HG02981 (cell line): ENCODE measurements at regions not wholly inside any gene's neighbourhood (a gene's known extent, or its start where the extent isn't known, plus 50 kb on each side); places are given as distances from the start of the nearest gene placed in this dataset.

Experiments
- ATAC-seq: cut with Tn5 transposase; IDR thresholded peaks from one replicate; pipeline ENCODE4 v1.9.1; 2021; ENCODE audit warnings: mild to moderate bottlenecking, moderate library complexity; ENCODE audit not compliant: unreplicated experiment

DNA sequence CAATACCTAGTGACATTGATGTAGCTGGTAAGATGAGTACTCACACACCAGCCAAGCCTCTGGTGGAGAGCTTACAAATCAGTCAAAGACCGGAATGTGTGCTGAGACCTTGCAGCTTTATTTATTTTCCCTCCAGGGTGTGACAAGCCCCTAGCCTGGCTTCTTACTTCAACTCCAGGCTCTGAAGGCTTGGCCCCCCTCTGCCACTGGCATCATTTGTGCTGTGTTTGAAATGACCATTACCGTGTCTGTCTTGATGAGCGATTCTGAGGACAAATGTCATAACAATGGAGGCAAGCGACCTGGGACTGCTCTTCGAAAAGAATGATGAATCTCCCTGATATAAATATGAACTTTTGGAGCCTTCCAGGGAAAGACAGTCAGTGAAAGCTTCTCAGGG lies 749.9 kb upstream of the HS6ST1 start:
- ATAC-seq = no peak

DNA sequence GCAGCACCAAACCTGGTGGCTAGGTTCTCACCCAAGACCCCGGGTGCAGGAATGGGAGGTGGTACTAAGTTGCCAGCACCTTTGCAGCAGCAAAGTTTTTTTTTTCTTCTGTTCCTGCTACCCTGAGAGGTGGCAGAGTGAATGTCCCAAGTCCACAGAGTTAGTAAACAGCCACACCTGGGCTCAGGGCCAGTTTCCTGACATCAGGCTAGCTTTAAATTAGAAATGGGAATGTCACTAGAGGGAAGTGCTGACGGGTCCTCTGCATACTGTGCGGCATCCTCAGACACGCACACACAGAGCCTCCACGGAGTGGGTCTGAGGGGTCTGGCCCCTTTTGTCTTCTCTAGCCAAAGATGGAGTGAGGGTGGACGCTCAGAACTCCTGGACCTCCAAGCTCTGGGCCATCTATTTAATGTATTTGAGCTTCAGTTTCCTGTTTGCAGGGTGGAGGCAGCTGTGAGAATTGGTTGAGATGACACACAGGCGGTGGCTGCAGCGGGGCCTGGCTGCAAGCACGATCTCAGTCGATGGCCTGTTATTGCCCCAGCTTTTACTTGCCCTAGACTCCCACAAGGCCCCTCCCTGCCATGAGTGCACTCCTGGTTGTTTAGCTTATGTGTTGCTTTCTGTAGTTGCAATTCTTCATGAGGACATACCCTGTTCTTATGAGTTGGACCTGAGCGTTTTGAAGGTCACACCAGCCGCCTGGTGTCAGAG lies 751.4 kb upstream of the HS6ST1 start:
- no peak for ATAC-seq

DNA sequence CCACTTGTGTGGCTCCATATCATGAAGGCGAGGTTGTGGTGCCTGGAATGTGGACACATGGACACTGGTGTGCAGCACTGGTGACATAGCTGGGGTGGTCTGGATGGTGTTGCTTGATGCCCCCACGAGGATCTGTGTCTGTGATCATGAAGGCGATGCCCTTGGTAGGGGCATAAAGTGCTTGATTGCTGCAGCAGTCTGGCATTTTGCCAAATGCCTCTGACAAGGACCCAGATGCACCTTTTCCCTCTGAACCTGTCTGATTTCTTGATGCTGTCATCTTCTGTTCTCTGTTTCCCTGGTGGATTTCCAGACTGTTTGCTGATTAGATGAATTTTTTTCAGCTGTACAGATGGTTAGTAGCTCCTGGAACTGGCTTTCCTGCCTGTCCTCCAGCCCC lies 752.0 kb upstream of the HS6ST1 start:
- ATAC-seq = no peak

DNA sequence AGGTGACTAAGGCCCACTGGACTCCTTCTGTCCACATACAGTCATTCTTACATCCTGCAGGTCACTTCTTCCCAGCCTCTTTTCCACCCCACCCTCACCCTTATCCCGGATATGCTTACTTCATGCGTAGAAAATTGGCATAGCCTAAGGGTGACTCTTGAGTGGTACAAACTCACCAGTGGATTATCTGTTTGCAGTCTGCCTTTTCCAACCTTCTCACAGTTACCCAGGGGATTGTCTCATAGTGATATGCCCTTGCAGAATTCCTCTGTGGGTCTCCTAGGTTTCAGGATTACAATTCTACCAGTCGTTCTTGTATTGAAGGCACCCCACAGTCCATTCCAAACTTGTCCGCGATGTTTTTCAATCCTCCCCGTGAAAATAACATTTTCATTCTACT lies 752.9 kb upstream of the HS6ST1 start:
- ATAC-seq = no peak

DNA sequence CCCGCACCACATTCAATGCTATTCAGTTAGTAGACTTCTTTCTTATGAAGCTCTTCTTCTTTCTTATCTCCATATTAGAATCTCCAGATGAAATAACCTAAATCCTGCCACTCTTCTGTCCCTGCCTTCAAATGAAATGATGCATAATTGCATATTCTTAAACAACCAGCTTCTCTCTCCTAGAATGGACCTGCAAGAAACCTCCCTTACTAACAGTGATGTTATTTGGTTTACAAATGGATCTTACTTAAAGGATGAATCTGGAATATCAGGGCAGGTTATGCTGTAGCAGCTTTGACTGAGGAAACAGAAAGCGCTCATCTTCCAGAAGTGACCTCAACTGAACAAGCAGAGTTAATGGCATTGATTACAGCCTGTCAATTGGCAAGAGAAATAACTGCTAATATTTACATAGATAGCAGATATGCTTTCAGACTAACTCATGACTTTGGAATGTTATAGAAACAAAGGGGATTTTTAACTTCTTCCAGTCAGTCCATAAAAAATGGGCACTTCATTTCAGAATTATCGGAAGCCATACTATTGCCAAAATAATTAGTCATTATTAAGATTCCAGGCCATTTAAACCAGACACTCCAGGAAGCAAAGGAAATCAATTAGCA lies 755.7 kb upstream of the HS6ST1 start:
- ATAC-seq = no peak

DNA sequence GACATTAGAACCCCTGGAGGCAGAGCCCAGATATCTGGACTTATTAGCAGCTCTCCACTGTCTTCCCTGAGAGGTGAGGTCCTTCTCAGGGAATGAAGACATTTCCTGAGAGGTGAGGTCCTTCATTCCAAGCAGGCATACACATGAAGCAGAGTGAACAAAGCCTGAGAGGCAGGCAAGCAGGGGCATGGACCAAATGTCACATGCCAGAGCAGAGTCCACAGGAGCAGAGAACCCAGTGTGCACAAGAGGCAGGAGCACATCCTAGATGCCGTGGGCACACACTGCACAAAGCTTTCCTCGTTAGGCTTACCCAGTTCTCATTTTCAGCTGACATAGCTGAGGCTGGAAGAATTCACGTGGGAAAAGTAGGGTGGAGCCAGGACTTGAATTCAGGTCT lies 759.9 kb upstream of the HS6ST1 start:
- ATAC-seq = no peak

DNA sequence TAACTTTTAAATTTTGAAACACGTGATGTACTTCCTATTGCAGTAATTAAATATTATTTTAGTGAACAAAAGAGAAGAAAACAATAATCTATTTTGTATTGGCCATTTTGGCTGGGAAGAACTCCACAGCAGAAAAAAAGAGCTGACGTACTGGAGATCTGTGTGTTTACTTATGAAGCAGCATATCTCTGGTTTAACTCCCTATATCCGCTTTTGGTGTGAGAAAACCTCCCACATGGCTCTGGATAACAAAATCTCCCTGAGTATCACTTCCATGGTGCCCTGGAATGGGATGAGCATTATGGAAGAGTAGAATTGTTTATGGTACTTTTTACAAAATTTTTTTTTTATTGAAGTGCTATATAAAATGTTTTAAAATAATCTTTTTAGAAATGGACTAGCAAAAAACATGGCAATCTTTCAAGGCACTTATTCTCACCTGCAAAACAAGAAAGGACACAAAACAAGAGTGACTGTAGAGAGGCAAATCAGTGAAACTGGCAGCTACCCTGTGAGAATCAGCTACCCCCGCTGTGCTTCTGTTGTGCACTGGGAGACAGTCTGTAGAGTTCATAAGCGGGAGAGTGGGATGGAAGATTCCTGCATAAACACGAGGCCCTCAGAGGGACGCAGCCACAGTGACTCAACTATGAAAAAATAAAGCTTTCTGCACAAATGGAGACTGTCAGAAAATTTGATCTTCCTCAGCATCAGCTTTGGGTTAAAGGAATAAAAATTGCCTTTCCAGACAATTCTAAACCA lies 762.2 kb upstream of the HS6ST1 start:
- ATAC-seq = no peak

DNA sequence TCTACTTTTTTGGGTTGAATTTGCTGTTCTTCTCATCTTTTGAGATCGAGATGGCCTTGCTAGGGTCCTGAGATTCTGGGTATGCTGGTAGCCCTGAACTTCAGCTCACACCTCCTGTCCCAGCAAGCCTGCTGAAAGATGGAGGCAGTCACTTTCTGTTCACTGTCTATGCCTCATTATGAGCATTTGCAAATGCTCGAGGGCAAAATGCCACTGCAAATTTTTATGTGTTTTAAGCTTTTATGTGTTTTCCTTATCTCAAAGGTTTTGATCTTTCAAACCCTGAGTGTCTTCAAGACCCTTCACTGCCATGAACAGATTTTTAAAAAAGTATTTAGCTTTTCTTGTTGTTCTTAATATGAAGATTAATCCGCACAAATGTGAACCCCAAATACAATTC lies 766.7 kb upstream of the HS6ST1 start:
- no peak for ATAC-seq

DNA sequence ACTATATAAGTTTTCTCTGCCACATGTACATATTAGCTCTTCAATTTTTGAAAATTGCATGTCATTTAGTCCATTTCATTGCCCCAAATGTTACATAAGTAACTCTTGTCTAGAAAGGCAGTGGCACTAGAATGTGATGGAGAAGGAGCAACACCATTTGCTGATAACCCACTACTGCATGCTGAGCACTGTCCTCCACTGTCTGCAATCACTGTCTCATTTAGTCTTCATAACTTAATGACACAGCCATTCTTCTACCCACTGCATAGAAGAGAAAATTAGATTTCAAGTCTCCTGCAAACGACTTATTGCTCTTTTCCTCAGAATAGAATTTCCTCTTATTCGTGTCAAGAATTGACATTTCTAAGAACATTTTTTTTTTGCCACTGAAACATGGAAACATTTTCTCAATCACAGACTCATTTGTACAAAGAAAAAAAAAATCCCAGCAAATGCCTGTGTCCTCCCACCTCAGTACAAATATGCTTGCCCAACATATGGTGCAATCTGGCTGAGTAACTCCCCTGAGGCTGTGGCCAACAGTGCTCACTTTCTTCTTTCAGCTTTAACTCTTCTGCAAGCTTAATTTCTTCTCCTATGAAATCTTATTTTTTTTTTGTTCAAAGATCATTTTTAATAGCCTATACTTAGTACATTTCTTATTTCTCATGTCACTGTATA lies 768.6 kb upstream of the HS6ST1 start:
- ATAC-seq = no peak

DNA sequence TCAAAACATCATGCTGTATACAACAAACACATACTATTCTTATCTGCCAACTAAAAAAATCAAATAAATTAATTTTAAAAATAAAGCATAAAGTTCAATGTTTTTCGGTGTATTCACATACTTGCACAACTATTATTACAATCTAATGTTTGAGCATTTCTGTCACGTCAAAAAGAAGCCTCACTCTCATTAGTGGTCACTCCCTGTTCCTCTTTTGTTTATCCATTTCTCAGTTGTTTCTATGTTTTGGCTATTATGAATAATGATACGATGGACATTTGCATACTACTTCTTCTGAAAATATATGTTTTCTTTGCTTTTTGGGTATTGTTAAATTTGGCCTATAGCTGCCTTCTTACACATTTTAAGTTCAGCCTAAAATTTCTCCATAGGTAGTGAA lies 773.0 kb upstream of the HS6ST1 start:
- no peak for ATAC-seq

DNA sequence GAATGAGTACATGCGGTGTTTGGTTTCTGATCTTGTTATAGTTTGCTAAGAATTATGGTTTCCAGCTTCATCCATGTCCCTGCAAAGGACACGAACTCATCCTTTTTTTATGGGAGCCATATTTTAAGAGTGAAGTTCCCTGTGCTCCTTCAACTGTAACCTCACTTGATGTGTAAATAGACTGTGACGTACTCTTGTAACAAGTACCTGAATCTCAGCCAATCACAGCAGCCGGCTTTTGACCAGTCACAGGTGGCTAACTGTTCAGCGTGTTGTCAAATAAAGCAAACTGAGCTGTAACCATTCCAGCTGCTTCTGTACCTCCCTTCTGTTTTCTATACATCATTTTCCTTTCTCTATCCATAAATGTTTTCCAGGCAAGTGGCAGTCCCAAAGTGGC lies 774.3 kb upstream of the HS6ST1 start:
- ATAC-seq = no peak

DNA sequence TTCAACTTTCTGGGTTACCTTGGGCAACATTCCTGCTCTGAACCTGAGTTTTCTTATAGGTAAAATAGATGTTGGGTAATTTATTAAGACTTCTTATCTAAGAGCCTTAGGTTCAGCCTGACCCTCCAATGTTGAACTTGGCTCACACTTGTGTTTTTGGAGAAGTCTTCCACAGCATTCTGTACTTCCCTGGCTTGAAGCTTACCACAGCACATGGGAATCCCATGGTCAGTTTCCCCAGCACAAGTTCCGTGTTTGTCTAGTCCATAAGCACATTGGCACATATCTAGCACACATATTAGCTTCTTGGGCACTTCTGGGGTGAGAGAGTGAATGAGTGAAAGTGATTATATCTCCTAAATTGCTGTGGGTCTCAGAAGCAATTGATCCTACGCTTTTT lies 782.5 kb upstream of the HS6ST1 start:
- ATAC-seq = no peak

DNA sequence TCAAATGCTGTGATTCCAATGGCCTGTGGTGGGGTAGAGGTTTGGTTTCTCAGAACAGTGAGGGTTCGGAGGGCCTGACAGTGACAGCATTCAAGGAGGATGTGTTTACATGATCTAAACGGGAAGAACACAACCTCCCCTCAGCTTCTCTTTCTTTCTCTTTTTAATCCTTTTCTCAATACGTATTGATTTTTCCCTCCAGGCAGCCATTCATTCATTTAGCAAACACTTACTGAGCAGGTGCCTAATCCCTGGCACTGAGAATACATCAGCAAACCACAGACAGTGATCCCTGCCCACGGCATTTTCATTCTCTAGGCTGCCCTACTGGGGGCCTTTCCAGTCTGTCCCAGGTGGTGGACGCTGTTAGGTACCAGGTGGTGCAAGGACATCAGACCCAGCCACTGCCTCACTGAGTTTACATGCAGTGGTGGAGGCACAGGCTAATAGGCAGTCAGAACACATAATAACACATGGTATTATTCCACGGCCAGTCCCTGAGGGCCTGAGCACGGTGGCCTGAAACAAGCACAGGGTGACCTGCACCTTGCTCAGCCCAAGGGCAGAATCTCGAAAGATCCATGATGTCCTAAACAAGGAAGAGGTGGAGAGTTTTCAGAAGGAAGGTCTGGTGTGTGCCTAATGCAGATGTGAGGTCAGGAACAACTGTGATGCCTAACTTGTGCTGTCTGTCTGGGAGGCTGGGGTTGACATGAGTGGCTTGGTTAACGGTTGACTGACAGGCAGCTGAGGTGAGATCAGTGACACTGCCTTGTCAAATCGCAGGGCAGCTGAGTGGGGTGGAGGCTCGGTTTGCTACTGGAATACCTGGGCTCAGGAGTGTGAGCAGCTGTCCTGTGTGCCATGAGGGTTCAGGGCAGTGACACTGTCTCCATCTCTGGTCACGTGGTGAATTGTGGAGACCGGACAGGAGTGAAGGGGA lies 785.5 kb upstream of the HS6ST1 start:
- no peak for ATAC-seq

DNA sequence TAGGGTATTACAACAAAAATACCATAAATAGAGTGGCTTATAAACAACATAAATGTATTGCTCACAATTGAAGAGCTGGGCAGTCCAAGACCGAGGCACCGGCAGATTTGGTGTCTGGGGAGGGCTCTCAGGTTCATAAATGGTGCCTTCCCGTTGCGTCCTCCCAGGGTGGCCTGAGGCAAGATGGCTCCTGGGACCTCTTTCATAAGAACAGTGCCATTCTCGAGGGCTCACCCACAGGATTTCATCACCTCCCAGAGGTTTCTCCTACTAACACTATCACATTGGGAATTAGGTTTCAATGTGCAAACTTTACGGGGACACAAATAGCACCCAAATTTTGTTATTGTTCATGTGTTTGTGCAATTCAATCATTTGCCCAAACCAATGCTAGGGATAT lies 793.5 kb upstream of the HS6ST1 start:
- ATAC-seq = no peak

DNA sequence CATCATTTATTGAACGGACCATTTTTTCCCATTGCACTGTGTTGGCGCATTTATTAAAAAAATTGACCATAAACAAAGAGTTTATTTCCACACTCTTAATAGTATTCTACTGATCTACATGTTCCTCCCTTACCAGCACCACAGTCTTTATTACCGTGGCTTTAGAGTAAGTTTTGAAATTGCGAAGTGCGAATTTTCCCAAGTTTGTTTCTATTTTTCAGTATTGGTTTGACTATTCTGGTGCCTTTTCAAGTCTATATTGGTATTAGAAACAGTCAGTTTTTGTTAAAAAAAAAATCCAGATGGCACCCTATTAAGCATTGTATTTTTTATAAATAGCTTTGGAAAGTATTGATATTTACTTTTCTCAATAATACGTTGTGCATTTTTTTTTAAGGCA lies 795.1 kb upstream of the HS6ST1 start:
- no peak for ATAC-seq

DNA sequence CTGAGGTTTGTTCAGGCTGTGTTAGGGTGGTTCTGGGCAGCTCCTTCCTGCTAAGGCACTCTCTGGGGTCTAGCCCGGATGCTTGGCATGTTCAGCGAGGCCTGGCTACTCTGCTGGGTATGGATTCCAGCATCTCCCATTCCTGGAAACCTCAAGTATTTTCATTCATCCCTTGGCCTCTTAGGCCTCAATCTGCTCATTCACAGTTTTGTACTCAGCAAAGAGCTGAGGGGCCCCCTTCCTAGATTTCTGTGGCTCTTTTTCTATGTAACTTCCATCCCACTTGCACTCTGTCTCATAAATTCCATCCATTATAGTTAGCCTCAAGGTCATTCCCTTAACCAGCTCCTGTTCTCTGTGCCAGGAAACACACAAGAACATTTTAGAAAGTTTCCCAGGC lies 798.8 kb upstream of the HS6ST1 start:
- no peak for ATAC-seq

DNA sequence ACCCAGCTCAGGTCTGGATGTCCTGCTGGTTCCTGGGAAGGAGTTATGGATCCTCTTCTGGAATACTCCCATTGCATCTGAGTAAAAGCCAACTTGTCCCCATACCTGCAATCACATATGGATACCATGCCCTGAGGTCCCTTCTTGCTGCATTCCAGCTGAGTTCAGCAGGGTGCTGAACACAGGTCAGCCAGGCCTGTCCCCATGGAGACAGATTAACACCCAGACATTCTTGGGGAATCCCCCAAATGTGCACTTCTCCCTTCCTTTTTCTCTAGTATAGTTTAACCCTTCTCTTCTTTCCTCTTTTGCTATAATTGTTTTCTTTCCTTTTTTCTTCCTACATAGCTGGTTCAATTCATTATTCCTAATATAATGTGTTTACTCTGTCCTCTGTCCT lies 799.6 kb upstream of the HS6ST1 start:
- no peak for ATAC-seq

DNA sequence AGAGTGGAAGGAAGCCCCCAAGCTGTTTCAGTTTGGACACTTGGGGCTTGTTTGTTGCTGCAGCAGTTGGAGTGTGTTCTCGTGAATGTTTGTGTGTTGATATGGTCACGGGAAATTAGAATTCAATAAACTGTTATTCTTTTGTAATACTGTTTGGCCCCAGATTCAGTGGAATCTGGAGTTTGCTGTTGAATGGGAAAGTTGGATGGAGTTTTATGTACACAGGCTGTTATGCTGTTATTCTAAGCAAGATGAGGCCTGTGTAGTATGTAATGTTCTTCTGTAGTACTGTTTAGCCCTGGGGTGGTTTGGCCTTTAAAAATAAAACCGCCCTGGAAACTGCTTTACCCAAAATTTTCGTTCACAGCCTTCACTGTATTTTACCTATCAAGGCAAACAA lies 810.4 kb upstream of the HS6ST1 start:
- no peak for ATAC-seq

DNA sequence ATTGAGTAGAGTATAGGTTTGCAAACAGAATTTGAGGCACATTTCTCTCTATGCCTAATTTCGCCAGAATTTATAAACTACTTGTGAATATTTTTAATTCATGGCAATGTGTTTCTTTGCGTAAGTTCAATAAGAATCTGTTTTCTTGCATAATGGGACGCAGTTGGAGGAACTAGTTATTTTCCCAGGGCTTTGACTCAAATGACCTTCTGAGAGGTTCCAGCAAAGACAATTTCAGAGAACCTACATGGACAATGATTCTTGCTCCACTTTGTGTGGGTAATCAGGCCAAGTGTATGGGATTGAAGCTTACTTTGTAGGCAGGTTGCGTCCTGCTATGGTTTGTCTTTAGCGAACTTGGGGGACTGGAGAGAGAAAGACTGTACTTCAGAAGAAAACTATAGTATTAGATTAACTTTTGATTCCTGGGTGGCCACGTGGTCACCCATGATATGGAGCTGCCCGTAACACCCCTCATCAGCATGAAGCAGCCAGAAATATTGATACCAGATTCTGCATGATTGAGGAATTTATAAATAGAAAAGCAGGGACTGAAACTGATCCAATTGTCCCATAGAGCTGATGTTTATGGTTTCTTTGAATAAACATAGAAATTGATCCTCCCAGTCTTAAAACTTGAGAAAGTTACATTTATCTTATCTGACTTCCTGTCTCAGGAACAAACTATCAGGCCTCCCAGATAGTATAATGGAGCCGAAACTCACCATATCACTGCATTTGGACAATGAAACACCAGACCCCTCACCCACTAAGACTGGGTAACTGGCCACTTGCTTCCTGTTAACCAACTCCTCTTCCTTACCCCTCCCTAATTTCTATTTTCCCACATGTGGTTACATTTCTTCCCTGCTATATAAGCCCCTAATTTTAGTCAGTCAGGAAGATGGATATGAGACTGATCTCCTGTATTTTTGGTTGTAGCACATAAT lies 815.3 kb upstream of the HS6ST1 start:
- no peak for ATAC-seq
